SKM-1 treated with dmso at 0.1 percent for 144 hours (cell line): ENCODE measurements at regions not wholly inside any gene's neighbourhood (a gene's known extent, or its start where the extent isn't known, plus 50 kb on each side); places are given as distances from the start of the nearest gene placed in this dataset.

Source experiments
- DNase-seq: peaks from one replicate; lab custom pipeline; 2025; ENCODE audit not compliant: unreplicated experiment; lab: John Stamatoyannopoulos, UW

DNA sequence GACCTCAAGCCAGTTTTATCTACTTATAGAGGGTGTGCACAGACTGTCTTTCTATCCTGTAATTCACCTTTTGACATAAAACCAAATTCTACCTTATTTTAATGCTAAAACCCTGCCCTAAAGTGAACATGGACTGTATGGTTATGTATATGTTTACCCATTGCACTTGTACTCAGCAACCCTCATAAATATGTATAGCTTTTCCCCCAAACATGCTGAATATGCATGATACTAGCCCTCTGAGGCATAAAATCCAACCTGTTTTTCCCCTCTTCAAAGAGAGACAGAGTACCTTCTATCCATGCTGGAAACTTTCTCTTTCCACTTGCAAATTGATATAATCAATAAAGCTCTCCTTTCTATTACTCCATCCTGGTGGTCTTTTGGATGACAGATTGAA lies 267.9 kb upstream of the BMP2 start:
- DNase-seq: no peak

- DNase-seq: no peak
Measured at GRCh38 chr20:6496874-6497273, 270.6 kb upstream of the BMP2 start.

GRCh38 chr20:6495907-6496306 lies 271.6 kb upstream of the BMP2 start:
- DNase-seq: no peak

- no peak for DNase-seq
Measured at GRCh38 chr20:6492271-6493055, 275.0 kb upstream of the BMP2 start.

DNA sequence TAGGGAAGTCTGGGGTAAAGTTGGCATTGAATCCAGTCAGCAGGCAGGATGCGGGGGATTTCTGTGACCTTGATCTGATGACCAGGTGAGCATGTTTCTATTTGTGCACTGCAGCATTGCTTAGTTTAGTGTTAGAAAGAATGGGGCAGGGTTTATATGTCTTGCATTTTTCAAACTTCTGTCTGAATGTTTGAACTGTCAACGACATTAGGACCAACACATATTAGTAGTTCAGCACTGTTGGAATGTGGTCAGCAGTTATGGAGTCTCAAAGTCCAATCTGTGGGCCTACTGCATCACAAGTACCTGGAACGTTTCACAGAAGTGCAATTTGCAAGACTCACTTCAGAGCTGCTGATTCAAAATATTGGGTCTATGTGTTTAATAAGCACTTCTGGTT lies 276.6 kb upstream of the BMP2 start:
- no peak for DNase-seq

DNA sequence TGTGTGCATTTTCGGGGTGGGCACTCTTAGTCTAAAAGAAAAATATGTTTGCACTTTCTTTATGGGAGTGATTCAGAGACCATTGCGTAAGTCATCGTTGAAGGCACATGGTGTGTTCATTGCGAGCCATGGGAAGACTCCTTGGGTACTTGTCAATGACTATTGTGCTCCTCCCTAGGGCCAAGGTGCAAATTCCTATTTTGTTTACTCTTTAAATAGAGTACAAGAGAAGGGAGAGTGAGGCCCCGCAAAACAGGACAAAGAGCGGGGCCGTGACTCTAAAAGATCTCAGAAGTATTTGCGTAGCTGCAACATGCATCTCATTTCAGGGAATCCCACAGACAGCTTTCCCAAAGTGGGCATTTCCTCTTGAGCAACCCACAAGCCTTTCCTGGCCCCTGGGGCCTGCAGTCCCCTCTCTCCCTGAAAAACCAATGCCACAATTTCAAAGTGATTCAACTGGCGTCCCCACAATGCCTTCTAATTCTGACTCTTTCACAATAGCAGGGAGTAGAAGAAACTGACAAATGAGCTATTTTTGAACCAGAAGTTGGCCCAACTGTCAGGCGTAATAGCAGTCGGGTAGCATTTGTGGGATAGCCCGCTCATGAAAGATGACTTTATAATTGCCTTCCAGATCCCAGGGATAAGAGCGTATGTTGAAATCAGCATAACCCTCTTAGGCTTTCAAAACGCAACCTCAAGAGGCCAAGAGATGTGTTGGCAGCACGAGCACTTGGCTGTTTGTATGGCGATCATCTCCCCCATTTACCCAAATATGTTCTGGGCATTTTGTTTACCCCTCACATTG lies 277.9 kb upstream of the BMP2 start:
- peak; percentile 84 for DNase-seq

GRCh38 chr20:6485351-6485750 lies 282.1 kb upstream of the BMP2 start:
- no peak for DNase-seq

DNA sequence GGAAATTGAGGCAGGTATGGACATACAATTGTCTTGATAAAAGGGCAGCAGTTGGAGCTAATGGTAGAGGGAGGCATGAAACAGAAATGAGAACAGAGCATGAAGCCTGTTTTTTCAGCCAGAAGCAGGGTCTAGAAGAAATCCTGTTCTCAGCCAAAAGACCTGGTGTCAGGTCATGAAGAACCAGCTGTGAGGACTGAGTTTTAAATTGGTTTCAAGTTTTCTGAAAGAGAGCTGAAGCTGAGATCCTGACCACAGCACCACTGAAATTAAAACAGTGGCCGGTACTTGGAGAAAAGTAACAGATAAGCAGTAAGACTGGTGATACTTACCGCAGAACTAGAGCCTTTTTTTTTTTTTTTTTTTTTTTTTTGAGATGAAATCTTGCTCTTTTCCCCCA lies 283.8 kb upstream of the BMP2 start:
- no peak for DNase-seq

DNA sequence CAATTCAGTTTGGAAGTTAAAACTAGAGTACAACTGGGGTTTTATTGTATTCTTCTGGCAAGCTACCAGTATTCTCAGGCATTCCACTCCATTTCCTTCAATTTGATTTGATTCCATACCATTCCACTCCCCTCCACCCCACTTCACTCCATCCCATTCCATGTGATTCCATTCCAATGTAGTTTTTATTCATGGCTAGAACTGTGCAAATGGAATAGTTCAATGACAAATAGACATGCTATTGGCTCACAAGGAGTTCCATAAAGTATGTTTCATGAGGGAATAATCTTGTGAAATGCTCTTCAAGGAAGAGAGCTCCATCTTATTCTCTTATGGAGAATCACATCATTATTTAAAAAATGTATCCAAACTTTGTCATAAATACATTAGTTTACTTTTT lies 285.0 kb upstream of the BMP2 start:
- no peak for DNase-seq

- no peak for DNase-seq
Measured at GRCh38 chr20:6480328-6481200, 286.9 kb upstream of the BMP2 start.

DNA sequence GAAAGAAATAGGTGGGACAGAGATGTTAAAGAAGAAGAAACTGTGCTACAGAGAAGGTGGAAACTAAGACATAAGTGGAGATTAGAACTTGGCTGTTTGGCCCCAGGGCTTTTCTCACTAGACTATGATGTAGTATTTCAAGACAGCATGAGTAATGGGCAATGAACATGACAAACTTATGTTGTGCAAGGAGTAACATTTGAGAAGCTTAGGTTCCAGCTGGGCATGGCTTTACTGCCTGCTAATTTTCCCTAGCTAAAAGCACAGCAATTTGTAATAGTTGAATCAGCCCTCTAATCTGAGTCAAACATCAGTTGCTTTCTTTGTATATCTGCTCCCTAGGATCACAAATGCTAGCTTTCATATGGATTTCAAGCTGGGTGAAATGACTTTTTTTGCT lies 294.3 kb upstream of the BMP2 start:
- no peak for DNase-seq

DNA sequence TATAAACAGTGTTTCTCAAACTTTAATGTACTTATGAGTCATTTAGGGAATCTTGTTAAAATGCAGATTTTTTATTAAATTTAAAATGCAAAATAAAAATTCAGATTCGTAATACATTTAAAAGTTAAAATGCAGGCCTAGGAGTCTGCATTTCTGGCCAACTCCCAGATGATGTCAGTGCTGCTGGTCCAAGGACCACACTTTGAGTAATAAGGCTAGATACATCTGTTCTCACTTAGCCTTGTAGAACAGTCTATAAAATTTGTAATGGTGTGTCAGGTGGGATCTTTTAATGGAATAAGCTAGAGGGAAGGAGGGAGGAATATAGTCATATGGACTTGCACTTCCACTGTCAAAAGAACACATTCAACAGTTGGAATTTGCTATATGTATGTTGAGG lies 295.6 kb upstream of the BMP2 start:
- no peak for DNase-seq

DNA sequence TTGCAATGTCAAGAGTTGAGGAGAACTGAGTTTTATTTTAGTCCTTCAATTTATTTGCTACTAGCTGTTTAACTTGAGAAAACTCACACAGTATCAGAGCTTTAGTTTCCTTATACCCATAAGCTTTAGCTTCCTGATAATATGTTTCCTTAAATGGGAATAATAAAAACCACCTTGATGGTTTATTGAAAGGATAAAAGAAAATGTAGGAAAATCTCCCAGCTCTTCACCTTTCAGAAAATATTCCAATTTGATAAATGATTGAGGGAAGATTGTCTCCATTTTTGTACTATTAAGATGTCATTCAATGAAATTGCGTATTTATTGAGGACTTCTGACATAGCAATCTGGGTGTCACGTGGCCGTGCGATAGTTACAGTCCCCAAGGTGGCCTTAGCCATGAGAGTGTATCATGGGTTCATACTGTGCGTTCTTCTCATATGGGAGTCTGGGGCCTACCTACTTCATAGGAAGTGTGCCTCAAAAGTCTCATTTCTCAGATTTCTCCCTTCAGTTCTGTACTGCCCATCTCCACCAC lies 296.3 kb upstream of the BMP2 start:
- DNase-seq: no peak

DNA sequence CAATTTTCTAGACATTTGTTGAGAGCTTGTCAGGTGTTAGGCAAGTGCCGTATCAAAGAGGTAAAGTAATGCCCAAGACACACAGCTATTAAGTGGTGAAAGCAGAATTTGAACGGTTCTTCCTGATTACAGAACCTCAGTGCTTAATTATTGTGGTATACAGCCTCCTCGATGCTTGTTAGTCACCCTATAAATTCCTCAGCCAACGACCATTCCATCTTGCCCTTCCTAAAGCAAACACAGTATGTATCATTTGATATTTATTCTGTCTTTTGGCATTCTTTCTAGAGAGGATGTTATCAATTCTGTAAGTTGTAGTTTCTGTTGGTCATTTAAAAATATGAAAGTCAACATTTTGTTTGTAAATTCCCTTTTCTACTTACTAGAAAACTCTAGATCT lies 297.8 kb upstream of the BMP2 start:
- no peak for DNase-seq

- DNase-seq: no peak
Measured at GRCh38 chr20:6468423-6469116, 298.9 kb upstream of the BMP2 start.

DNA sequence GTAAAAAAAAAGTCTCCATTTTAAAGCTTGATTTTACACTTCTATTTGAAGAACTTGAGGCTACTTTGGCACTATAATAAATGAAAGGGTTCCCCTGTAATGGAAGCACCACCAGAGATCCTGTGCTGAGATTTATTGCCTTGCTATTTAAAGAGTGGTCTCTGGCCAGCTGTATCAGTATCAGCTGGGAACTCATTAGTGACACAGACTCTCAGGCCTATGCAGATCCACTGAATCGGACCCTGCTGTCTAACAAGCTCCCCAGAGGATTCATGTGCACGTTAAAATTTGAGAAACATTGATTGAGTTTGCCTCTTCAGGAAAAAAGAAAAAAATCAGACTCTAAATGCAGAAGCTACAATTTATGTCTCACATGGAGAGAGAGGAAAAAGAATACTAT lies 299.9 kb upstream of the BMP2 start:
- DNase-seq: no peak

GRCh38 chr20:6466075-6466810 lies 301.2 kb upstream of the BMP2 start:
- DNase-seq: no peak

- no peak for DNase-seq
Measured at GRCh38 chr20:6450841-6451240, 316.6 kb upstream of the BMP2 start.

DNA sequence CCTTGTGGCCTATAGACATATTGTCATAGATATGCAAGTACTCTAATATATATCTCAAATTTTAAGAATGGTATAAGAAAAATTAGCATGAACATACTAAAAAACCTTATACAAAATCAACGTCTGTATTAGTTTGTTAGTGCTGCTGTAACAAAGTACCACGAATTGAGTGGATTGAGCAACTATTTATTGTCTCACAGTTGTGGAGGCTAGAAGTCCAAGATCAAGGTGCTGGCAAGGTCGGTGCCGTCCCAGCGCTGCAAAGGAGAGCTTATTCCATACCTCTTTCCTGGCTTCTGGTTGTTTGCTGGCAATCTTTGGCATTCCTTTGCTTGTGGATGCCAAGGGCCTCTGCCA lies 317.6 kb upstream of the FERMT1 start:
- no peak for DNase-seq
